HG03442 (cell line): ENCODE measurements at regions not wholly inside any gene's neighbourhood (a gene's known extent, or its start where the extent isn't known, plus 50 kb on each side); places are given as distances from the start of the nearest gene placed in this dataset.

Source experiments
- ATAC-seq: cut with Tn5 transposase; IDR thresholded peaks from one replicate; pipeline ENCODE4 v1.9.1; 2021; ENCODE audit warnings: mild to moderate bottlenecking, moderate library complexity; ENCODE audit not compliant: unreplicated experiment

DNA sequence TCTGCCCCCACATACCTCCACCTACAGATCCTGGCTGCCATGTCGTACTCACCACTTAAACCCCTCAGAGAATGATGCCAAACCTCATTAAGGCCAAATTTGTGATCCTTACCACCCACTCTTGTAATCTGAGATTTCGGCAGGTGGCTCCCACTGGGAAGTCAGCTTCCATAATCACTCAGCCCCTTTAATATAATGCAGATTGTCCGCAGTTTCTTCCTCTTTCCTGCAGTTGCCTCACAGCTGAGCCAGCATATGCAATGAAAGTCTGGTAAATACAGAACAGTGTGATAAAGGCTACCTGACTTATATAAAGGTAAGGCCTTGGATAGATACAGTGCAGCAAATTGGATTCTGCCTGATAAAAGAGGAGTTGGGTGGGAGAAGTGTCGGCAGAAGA is 515.2 kb upstream of the TENM4 start:
- no peak for ATAC-seq

DNA sequence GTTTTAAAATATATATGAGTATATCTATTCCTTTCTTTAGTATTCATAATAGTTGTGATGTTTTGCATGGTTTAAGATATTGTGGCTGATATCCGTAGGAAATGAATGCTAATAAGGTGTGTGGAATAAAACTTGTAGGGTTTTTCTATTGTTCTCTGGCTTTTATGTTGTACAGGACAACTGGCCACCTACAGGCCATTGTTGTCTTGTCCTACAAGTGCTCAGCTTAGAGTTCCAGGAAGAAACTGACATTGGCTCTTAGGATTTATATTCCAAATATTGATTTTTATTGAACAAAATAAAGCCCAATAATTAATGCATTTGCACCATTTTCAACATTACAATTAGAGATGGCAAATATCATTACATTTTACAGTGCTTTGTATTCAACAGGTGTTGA is 512.8 kb upstream of the TENM4 start:
- no peak for ATAC-seq

DNA sequence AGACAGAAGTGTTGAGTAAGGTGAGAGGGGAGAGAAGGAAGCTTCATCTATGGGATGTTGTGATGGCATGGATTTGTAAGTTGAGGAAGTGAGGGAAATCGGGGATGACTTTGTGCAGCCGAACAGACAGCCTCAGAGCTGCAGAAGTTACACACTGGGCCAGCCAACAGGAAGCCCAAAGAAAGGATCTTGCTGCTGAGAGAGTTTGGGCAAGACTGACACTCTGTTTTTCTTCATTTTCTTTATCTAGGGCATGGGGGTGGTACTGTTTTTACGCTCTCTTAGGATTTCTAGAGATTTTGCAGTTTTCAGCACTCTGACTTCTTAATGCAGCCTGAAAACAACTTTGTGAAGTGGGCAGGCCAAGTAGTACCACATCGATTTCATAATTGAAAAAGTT is 509.9 kb upstream of the TENM4 start:
- ATAC-seq = no peak

DNA sequence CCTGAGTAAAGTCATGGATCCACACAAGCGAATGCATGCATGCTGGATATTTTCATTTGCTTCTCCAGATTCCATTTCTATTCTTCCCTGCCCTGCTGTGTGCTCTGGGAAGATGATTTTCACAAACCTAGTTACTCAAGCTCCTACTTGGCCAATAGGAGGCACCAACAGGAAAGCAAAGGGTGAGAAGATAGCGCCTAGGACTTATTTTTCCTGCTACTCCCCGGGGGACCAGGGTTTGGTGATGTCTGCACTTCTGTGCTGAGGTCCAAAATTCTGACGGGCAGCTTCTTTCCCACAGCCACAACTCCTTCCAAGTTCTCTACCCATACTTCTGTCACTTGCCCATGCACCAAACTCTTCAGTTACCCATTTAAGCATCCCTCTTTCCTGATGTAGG is 509.3 kb upstream of the TENM4 start:
- ATAC-seq = no peak

DNA sequence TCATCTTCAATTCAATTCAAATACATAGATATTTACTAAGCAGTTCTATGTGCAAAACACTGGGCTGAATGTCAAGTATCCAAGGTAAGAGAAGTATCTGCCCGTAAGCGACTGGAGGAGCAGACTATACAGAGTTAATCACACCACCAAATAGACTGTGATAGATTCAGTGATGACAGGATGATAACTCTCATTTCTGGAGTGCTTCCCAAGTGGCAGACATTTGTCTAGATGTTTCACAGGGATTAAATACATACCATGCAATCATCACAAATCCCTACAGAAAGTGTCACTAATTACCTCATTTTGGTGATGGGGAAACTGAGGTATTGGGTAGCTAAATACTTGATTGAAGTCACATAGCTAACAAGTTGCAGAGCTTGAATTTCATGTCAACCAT is 508.7 kb upstream of the TENM4 start:
- ATAC-seq = no peak

DNA sequence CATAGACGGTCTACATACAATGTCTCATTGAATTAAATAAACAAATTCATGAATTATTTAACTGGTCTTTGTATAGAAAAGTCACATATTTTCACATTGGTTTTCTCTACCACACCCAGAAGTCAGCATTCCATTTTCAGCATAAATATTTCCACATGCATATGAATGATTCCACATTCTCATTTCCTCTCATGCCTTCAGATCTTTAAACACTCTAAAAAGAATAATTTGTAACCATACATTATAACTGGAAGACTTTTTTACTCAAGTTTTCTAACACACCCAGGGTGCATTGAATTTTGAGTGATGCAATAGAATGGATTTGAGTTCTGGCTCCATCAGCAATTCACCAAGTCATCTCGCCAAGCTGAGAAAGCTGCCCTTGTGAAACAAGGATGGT is 501.8 kb upstream of the TENM4 start:
- ATAC-seq = no peak

DNA sequence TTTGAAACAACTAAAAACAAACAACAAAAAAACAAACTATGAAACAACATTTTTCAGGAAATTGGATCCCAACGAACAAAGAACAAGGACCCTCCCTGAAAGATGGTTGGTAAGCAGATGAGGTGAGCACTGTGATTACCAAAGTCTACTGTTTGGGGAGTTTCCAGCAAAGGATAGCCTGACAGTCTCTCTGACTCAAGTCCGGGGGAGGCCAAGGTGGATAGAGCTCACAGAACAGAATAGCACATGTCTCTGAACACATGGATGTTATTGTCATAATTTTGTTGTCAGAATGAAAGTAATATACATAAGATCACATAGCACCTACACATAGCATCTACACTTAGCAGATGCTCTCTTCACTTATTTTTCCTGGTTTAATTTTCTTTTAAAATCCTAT is 501.3 kb upstream of the TENM4 start:
- ATAC-seq = no peak

DNA sequence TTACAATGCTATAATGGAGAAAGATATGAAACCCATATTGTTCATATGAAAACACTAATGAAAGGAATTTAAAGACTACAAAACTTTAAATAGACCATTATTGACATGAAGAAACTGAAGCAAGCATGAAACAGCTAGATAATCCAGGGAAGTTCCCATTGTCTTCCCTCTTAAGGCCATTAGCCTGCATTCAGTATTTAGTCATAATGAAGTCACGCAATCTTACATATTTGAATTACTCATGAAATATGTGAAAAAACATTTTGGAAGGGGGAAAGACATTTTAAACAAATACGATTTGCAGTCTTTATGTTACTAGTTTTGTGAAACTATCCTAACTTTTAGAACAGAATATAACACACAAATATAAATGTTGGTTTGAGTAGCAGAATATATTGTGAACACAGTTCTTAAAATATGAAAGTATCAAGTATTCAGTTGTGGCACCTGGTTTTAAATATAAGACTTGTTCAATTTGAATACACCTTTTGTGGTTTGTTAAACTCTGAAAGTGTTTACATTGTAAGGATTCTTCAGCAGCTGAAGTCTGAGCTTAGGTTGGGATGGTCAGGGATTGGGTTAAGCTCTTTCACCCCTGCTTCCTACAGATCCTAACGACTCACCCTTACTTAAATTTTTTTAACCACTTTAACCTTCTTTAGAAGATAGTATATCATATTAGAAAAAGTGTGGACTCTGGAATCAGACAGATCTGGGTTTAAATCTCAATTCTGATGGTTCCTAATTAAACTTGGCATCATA is 500.3 kb upstream of the TENM4 start:
- no peak for ATAC-seq

DNA sequence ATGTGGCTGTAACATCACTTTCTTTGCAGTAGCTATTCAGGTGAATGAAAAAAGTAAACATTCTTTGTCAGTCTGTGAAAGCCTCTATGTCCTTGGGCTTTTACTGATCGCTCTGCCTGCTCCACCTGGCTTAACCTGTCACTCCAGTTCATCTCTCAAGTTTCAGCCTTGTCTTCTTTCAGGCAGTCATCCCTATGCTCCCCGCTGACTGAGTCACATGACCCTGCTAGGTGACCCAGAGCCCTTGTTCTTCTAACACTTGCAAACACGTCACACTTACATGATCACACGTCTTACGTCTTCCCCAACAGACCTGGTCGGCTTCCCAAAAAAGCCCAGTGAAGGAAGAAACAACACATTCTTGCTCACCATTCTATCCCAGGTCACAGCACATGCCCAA is 499.3 kb upstream of the TENM4 start:
- no peak for ATAC-seq

DNA sequence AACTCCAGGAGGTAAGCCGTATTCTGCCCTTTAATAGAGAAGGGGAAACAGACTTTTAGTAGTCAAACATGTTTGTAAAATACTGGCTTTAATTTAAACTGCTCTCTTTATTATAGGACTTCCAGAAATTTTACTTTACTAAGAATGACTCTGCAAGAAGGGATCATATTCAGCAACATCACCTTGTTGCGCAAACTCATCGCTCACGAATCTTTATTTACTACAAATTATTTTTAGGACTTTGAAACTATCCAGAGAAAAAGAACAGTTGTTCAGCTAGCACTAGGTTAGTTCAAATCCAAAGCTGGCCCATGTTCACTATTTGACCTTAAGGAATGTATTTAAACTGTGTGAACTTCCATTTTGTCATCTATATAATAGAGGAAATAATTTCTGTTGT is 498.3 kb upstream of the TENM4 start:
- ATAC-seq = no peak

DNA sequence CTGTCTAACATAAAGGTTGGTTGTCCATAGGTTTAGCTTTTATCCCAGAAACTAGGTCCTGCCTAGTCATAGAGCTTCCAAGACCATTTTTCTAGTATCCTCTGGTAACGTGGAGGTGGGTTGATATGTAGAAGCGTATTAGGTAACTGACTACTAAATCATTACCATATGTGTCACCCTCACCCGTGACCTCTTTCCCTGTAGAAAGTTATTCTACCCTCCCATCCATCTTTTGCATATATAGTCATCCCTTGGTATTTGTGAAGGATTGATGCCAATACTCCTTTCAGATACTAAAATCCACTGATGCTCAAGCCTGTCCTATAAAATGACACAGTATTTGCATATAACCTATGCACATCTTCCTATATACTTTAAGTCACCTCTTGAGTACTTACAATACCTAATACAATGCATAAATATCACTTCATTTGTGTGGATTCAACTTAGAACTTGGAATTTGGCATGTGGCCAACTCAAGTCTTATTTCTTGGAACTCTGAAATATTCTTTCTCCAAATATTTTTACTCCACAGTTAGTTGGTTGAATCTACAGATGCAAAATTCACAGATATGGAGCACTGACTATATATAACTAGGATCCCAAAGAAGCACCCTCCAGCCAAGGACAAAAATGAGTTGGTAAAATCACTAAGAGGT is 497.0 kb upstream of the TENM4 start:
- ATAC-seq = no peak

DNA sequence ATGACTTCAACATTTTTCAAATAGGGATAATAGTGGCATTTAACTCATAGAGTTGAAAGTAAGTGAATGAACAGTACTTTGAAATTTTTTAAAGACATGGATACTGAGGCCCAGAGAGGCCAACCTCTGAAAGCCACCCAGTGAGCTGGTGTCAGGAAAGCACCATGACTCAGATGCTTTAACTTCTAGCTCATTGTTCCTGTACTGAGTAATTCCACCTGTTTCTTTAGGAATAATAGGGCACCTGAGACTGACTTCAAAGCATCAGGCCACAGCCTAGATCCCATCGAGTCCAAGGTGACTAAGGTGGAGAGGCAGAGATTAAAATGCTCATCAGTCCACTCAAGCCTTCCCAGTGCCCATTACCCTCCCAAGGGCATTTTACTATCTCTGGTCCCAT is 491.8 kb upstream of the TENM4 start:
- ATAC-seq = no peak

DNA sequence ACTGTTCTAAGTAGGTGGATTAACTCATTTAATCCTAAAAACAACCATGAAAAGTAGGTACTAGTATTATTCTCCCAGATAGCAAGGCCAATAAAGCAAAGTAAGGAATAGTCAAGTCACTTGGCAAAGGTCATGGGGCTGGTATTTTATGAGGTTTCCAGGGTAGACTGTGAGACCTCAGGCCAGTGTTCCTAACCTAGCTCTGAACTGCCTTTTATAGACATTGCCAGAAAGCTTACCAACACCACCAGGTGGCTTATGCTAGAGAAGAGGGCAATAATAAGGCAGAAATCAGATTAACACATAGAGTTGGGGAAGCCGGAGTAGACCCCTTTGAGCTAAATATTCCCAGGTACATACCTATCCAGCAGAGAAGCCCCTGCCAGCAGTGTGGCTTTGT is 490.9 kb upstream of the TENM4 start:
- no peak for ATAC-seq

DNA sequence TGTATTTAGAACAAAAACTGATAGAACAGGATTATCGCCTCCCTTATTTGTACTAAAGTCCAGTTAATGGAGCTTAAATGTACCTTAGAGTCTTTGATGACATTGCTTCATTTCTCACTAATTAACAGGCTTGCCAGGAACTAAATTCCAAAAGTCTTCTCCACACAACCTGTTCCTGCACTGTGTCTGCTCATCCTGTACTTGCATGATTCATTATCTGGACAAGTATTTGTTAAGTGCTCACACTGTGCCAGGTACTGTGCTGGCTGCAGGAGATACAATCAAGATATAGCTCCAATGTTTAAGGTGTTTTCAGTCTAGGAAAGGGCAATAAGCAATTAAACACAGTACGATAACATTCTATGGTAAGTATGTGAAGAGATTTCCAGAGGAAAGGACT is 485.9 kb upstream of the TENM4 start:
- no peak for ATAC-seq

DNA sequence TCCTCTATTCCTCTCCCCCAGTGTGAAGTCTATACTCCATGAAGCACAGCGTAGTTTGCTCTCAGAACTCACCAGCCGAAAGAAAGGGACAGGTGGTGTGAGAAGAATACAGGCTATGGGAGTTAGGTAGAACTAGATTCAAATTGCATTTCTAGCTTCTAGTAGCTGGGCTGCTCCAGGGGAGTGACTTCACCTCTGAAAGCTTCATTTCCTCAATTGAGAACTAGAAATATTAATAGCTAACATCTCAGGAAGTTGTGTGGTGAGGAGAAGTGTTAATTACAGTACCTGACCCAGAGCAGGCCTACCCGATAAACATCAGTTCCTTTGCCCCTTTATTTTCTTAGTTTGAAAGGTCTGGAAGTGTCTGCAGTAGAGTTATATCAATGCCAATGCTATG is 484.7 kb upstream of the TENM4 start:
- peak; percentile 77 for ATAC-seq

DNA sequence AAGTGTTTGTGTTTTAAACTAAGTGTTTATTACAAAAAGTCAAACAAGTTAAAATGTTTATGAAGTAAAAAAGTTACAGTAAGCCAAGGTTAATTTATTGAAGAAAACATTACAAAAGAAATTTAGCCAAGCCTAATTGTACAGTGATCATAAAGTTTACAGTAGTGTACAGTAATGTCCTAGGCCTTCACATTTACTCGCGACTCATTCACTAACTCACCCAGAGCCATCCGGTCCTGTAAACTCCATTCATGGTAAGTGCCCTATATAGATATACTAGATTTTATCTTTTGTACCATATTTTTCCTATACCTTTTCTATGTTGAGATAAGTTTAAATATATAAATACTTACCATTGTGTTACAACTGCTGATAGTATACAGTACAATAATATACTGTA is 481.8 kb upstream of the TENM4 start:
- ATAC-seq = no peak

DNA sequence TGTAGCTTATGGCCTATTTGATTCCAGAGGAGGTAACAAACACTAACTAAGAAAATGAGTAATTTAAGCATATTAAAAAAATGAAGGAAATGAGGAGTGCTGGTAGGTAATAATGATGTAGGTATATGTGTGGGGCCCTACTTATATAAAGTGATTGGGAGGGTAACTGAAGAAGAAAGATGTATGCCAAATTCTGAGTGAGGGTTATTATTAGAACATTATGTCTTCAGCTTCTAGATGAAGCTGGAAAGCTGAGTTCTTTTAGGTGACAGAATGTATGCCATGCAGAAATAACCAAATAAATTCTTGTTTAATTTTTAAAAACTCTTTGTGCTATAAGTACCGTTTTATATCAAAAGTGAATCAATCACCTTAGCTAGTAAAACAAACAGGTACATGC is 479.6 kb upstream of the TENM4 start:
- no peak for ATAC-seq

DNA sequence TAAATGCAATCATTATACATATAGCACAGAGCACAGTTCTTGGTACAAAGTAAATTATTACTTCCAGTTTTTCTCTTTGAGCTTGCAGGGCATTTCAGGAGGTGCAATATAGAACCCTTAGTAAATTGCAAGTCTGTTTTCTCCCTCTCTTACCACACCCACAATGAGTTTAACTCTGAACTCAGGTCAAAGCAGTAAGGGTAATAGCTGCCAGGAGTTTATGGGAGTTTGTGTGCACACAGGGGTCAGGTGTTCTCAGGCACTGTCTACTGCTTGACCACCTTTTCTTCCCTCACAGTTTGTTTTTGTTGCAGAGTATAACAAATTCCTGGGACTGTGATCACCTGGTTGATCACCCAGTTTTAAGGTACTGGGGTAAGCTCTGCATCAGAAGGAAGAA is 478.5 kb upstream of the TENM4 start:
- ATAC-seq = no peak

DNA sequence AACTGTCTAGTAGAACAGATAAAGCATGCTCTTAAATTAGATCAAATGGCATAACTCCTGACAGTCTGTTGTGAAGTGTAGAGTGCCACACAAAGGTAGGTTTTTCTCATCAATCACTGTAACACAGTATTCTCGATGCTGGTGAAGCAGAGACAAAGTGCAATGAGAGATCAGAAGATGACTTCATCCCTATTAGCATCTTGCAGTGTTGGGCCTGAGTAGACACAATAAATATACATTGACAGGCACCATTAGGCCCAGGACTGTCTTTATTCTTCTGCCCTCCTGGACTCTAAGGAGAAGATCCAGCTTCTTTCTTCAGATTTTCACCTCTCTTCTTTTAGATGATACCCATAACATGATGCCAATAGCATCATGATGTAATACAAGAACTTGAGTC is 478.0 kb upstream of the TENM4 start:
- ATAC-seq = no peak

DNA sequence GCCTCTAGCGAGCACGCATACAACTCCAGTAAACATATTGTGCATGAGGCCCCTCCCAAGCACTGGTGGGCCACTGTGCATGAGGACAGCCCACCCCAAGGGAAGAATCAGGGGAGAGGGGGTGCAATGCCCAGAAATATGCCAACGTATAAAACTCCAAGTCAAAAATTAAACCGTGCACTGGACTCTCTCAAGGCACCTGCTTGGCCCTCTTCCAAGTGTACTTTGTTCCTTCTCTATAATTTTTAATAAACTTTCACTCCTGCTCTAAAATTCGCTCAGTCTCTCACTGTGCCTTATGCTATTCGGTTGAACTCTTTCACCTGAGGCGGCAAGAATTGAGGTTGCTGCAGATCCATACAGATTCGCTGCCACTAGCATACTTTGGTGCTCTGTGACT is 465.3 kb upstream of the TENM4 start:
- ATAC-seq = no peak

DNA sequence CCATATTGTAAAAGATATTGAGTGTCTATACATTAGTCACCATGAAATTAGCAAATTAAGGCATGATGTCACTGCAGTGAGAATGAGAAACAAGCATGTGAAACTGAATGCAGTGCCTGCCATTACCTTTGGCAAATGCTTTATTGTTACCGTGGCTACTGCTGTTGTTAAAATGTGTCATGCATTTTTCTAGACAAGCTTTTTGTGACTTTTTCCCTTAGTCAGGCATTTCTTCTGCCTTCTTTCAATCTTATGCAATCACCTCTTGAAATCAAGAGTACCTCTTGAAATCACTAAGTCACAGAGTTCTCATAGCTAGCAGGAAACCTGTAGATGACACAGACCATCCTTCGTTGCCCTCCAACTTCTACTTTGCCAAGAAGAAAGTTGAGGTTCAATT is 461.7 kb upstream of the TENM4 start:
- no peak for ATAC-seq

DNA sequence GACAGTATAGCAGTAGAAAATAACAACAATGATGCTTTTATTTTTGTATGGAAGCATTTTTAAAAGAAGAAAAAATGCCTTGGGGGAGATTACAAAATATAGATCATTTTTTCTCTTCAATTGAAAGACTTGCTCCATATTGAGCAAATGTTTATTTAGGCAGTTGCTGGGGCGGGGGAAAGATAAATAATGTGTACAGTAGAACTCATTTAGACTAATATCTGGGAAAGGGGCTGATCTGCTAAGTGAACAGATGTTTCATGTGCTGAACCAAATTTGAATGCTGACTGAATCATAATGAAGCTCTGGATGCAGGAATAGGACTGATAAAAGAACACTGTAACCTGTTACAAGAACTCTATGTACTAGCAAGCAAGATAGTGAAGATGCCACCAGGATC is 457.1 kb upstream of the TENM4 start:
- ATAC-seq = no peak

DNA sequence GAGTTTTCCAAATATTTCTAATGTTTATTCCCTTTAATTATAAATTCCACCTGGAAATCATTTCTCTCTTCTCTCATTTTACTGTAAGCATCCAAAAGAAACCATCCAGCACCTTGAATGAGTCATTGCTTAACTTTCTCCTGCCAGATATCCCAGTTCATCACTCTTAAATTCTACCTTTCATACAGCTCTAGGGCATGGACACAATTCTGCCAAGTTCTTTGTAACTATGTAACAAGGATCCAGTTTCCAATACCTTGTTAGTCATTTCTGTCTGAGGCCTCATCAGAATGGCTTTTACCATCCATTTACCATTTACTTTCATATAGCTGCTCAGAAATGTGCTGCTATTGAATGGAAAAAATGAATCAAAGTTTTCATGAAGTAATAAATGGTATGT is 455.4 kb upstream of the TENM4 start:
- ATAC-seq = no peak
